Pancreas (tissue), 10 donors: ENCODE measurements at regions not wholly inside any gene's neighbourhood (a gene's known extent, or its start where the extent isn't known, plus 50 kb on each side); places are given as distances from the start of the nearest gene placed in this dataset.

Experiments used
- ATAC-seq, 4 donors: fragments of 200-7000 bp; cut with Tn5 transposase; one replicate each; pipeline versions ENCODE4 v1.8.0 to v1.9.1; 2020; ENCODE audit warnings: mild to moderate bottlenecking in 4 of 4, moderate library complexity in 4 of 4
- DNase-seq, 6 donors: peaks; one replicate each; pipeline ENCODE4 v3.0.0-alpha.2; 2020
- FAIRE-seq: peaks from 2 replicates; lab custom pipeline; 2012; peaks lifted over from hg19 to GRCh38; lab: Jason Lieb, UNC
- H3K27ac ChIP-seq, 4 donors: fragments of 200-600 bp; sonication (generic); 1 replicate in 3 of 4; 2 replicates in 1 of 4; pipeline versions ENCODE4 v1.5.0 to v1.8.0; 2020
- H3K27me3 ChIP-seq, 4 donors: fragments of 200-600 bp; one replicate each; pipeline ENCODE4 v1.8.0; 2021
- H3K36me3 ChIP-seq, 3 donors: fragments of 200-600 bp; sonication (generic) in 1 of 3; one replicate each; pipeline versions ENCODE4 v1.5.0 to v1.8.0; 2020 to 2021
- H3K4me1 ChIP-seq, 3 donors: fragments of 200-600 bp; one replicate each; pipeline ENCODE4 v1.8.0; 2021
- H3K4me3 ChIP-seq, 4 donors: fragments of 200-600 bp; sonication (generic) in 2 of 4; one replicate each; pipeline versions ENCODE4 v1.5.0 to v1.8.0; 2020 to 2021
- H3K9me3 ChIP-seq, 4 donors: fragments of 200-600 bp; one replicate each; pipeline ENCODE4 v1.8.0; 2021
- WGBS, 2 donors: extraction: QIAGEN DNeasy Blood & Tissue Kit; methylation state at CpG; one replicate each; pipeline ENCODE4 v1.1.7; 2013; 5-methylcytosine and 5-hydroxymethylcytosine counted together
- intact Hi-C, 3 donors: fragments of 100-400 bp; cut with DNase I; formaldehyde crosslinking; loops; one replicate each; pipeline versions ENCODE4 v1.11.1 to v1.14.2; 2022
- TF ChIP-seq, protein P1 (sequence below), 4 donors: fragments of 200-600 bp; sonication (generic) in 3 of 4; IDR thresholded peaks; one replicate each; pipeline versions ENCODE4 v1.5.0 to v1.8.0; 2021; ENCODE audit warnings: antibody characterized with exemption in 4 of 4
- donor health status: healthy with polysubstance abuse.
- donor health status: DM: no; HTN: no; CAD: no; lungs with moderate emphysema.
- donor health status: DM: no; HTN: no; CAD: no.
- donor health status: control.
- donor health status: control.
- donor health status: Bipolar disorder and iron deficiency.
- donor health status: DM: yes; HTN: yes; CAD: no.
- donor health status: DM: no; HTN: no; CAD: no.
- donor health status: DM: no; HTN: no; CAD: no.
- donor health status: DM: yes; HTN: yes; CAD: no.

DNA sequence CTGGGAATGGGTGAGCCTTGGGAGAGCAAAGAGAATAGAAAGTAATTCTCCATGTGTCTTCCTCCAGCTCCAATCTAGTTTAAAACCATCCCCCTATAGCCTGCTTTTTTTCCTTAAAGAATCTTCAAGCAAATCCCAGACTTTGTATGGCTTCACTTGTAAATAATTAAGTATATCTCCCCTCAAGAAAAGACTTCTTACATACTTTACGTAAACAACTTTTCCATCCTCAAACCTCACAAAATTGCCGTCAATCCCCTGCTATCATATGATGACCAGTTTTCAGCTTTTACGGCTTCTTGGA lies 88.5 kb upstream of the PHACTR3 start:
- Histone ChIP-seq H3K4me1 (no peaks in the 10 kb centered on the region), H3K9me3 (no peaks in the 10 kb centered on the region), H3K4me3 (no peak overlapping the region), H3K27ac (no peak overlapping the region), H3K36me3 (no peaks in the 10 kb centered on the region), H3K27me3 (peaks cover 0 to 21% (median 3%) of the 10 kb centered on the region in 4 donors)
- no peak for ATAC-seq
- TF ChIP-seq, protein P1, sequence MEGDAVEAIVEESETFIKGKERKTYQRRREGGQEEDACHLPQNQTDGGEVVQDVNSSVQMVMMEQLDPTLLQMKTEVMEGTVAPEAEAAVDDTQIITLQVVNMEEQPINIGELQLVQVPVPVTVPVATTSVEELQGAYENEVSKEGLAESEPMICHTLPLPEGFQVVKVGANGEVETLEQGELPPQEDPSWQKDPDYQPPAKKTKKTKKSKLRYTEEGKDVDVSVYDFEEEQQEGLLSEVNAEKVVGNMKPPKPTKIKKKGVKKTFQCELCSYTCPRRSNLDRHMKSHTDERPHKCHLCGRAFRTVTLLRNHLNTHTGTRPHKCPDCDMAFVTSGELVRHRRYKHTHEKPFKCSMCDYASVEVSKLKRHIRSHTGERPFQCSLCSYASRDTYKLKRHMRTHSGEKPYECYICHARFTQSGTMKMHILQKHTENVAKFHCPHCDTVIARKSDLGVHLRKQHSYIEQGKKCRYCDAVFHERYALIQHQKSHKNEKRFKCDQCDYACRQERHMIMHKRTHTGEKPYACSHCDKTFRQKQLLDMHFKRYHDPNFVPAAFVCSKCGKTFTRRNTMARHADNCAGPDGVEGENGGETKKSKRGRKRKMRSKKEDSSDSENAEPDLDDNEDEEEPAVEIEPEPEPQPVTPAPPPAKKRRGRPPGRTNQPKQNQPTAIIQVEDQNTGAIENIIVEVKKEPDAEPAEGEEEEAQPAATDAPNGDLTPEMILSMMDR (IDR thresholded peaks at IDR 0.05): no peak
- no peak for FAIRE-seq
- intact Hi-C loops: no loop called here
- 49 to 60% methylated on average over 3 of the region's 3 CpGs for WGBS, 2 donors
- no peak for DNase-seq

DNA sequence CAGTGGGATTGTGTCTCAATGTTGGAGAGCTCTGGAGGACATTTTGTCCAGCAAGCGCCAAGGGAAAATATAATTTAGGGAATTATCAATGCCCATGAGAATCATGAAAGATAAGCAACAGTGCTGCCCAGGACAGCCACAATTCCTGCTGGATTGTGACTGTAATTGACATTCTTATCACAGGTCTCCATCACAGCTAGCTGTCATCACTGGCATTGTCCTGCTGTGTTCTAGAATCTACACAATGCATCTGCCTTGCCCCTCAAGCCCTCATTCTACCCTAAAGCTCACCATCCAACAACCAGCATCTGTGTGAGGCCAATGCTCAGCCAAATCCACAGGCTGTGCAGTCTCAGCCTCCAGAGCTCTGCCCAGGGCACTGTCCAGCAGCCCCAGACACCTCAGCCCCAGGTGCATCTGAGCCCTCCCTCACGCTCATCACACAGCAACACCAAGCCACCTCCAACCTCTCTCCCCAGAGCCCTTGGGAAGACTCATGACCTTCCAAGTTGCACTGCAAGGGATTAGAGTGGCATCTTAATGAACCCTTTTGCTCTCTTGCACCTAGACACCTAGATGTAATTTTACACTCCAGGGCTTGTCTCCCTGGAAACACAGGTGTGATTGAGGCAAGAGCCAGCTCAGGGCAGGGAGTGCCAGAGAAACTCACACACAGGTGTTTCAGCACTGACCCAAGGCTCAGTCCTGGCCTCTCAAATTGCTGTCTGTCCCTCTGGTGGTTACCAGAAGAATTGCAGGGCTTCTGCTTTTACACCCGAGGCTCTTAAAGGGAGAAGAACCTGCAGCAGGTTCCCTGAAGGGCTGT lies 85.2 kb upstream of the PHACTR3 start:
- Histone ChIP-seq H3K27me3 (peaks cover 0 to 7% (median 3%) of the 10 kb centered on the region in 4 donors), H3K4me1 (no peaks in the 10 kb centered on the region), H3K4me3 (no peak overlapping the region), H3K9me3 (no peaks in the 10 kb centered on the region), H3K27ac (no peak overlapping the region), H3K36me3 (no peaks in the 10 kb centered on the region)
- intact Hi-C loops: no loop called here
- peak in 3 of 6 donors; percentile 42 to 60 (median 51) for DNase-seq
- 39 to 41% methylated on average over 3 of the region's 3 CpGs for WGBS, 2 donors
- TF ChIP-seq, protein P1 (IDR thresholded peaks at IDR 0.05): peak; percentile 86 to 95 (median 91)
- no peak for FAIRE-seq
- peak; percentile 72 to 93 (median 88) for ATAC-seq

DNA sequence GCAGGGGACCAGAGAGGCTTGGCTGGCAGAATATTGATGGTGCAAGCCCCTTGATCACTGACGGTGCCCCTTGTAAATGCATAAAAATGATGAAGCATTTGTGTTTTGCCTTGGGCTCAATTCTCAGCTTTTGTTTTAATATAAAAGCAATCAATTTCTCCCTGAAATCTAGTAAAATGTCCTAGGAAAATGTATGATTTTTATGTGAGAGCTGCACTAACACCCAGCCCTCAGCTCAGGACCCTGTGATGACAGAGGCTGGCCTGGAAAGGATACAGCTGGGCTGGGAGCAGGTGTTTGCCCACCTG lies 84.7 kb upstream of the PHACTR3 start:
- WGBS, 2 donors: 0 to 2% methylated on average over 1 of the region's 1 CpG
- no peaks in the 10 kb centered on the region for H3K36me3 ChIP-seq
- intact Hi-C loops: no loop called here
- no peak overlapping the region for H3K4me3 ChIP-seq
- TF ChIP-seq, protein P1 (IDR thresholded peaks at IDR 0.05): no peak
- no peak overlapping the region for H3K27ac ChIP-seq
- no peak for ATAC-seq
- no peaks in the 10 kb centered on the region for H3K9me3 ChIP-seq
- FAIRE-seq: no peak
- peaks cover 0 to 13% (median 0%) of the 10 kb centered on the region in 4 donors for H3K27me3 ChIP-seq
- H3K4me1 ChIP-seq: no peaks in the 10 kb centered on the region
- DNase-seq: no peak

DNA sequence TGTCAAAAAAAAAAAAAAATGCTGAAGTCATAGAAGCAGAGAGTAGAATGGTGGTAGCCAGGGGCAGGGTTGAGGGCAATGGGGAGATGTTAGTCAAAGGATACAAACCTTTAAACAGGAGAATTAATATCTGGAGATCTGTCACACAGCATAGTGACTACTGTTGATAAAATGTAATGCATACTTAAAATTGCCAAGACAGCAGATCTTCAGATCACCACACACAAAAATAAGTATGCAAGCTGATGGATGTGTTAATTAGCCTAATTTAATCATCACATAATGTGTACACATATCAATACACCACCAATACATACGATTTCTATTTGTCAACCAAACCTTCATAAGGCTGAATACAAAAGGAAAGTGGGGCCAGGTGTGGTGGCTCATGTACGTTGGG lies 83.5 kb upstream of the PHACTR3 start:
- 33 to 46% methylated on average over 2 of the region's 2 CpGs for WGBS, 2 donors
- H3K4me1 ChIP-seq: no peaks in the 10 kb centered on the region
- FAIRE-seq: no peak
- no peak for ATAC-seq
- H3K27ac ChIP-seq: no peak overlapping the region
- intact Hi-C loops: no loop called here
- no peak for DNase-seq
- H3K4me3 ChIP-seq: no peak overlapping the region
- TF ChIP-seq, protein P1 (IDR thresholded peaks at IDR 0.05): no peak
- no peaks in the 10 kb centered on the region for H3K36me3 ChIP-seq
- H3K9me3 ChIP-seq: no peaks in the 10 kb centered on the region
- peaks cover 0 to 19% (median 0%) of the 10 kb centered on the region in 4 donors for H3K27me3 ChIP-seq

DNA sequence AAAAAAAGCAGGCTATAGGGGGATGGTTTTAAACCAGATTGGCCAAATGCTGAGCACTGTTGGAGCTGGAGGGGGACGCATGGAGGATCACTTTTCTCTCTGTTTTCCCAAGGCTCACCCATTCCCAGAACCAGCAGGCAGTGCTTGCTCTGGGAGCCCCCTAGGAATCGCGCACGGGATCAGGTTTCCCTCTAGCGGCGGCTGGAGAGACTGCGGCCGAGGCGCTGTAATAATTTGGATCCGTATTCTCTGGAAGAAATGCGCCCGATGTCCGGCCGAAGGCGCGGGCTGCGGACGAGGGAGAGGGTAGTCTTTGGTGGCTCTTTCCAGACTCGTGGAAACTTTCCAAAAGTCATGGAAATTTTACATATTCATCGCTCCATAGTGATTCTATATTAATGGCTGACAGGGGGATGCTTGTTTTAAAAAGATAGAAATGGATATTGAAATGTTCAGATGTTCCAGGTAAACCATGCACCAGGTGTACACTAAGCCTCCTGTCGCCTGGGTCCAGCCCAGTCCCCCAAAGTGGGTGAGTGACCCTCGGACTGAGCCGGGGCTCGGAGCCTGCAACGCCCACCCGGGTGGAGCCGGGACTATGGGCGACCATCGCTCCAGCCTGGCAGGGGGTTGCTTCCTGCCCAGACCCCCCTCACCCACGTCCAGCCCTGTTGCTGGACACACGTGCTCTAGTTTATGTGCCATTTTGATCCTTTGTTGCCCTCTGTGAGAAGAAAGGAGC lies 78.7 kb upstream of the PHACTR3 start:
- Histone ChIP-seq H3K4me1 (no peaks in the 10 kb centered on the region), H3K27me3 (peaks cover 0 to 31% (median 3%) of the 10 kb centered on the region in 4 donors), H3K27ac (no peak overlapping the region), H3K36me3 (no peaks in the 10 kb centered on the region), H3K4me3 (no peak overlapping the region), H3K9me3 (no peaks in the 10 kb centered on the region)
- TF ChIP-seq, protein P1 (IDR thresholded peaks at IDR 0.05): peak; percentile 62 to 85 (median 77)
- intact Hi-C loops: no loop called here
- ATAC-seq (peak; percentile 75 to 97 (median 93)), DNase-seq (peak in 5 of 6 donors; percentile 21 to 85 (median 57)), FAIRE-seq (no peak)
- WGBS, 2 donors: 7 to 12% methylated on average over 31 of the region's 31 CpGs
